NCI-H2227 treated with DMSO at 0.1 percent for 48 hours (cell line): ENCODE measurements at regions not wholly inside any gene's neighbourhood (a gene's known extent, or its start where the extent isn't known, plus 50 kb on each side); places are given as distances from the start of the nearest gene placed in this dataset.

ENCODE experiments used
- DNase-seq: peaks from one replicate; lab custom pipeline; 2025; lab: John Stamatoyannopoulos, UW

DNA sequence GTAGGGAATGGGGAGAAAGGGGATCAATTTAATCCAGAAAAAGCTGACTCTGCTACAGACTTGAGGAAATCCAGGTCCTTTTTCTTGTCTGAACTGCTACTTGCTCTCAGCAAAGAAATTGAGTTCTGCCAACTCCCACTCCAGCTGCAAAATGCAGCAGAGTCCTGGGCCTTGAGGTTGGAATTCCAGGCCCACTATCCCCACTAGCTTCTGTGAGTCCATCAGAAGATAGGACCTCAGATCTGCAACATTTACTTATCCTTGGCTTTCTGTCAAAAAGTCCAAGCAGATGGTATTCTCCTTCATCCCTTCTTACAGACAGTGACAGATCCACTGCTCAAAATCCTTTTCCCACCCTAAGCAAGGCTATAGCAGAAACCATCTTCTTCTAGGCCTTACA, 219.2 kb downstream of the ARHGAP12 start:
- DNase-seq = no peak

GRCh38 chr10:31709028-31709427, 219.6 kb downstream of the ARHGAP12 start:
- DNase-seq = no peak

GRCh38 chr10:31708474-31708873, 220.2 kb downstream of the ARHGAP12 start:
- no peak for DNase-seq

DNA sequence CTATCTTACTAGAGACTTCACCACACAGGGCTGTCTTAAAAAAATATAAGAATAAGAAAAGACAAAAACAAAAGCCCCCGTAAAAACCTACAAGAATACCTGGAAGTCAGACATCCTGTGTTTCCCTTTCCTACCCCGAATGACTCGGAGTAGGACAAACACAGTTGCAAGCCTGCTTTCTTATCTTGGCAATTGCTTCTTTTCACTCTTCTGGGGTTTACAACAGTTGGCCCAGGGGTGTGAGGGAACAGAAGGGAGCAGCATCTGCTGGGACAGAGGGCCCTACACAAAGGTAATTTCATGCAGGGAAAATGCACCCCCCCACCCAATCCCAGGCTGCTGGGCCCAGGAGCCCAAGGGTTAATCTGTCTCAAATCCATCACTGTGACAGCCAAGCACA, 220.6 kb downstream of the ARHGAP12 start:
- no peak for DNase-seq

GRCh38 chr10:31707093-31708039, 221.3 kb downstream of the ARHGAP12 start:
- peak; percentile 35 for DNase-seq

DNA sequence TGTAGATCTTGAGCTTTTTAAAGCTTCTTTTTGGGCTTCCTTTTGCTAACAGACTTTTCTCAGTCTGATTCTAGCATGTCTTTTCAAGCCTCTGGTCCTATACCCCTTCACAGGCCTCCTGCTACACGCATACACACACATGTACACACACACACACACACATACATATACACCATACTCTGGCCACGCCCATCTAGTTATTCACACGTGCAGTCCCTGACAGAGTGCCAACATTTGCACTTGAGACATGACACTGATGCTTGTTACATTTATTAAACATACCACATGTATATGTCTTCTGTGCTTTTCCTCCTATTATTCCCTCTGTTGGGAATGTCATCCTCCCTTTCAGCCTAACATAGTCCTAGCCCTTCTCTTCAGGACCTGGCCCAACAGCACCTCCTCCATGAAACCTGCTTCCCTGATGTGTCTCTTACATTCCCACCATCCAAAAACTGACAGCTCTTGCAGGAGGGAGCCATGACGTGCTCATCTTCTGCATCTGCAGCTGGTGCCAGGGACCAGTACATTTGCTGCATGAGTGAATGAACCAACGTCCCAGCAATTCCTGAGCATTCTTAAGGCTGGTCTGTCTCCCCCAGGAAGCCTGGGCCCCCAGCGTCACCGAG, 222.1 kb downstream of the ARHGAP12 start:
- DNase-seq = no peak

- DNase-seq = no peak
Observed at GRCh38 chr10:31705136-31705535, 223.5 kb downstream of the ARHGAP12 start.

DNA sequence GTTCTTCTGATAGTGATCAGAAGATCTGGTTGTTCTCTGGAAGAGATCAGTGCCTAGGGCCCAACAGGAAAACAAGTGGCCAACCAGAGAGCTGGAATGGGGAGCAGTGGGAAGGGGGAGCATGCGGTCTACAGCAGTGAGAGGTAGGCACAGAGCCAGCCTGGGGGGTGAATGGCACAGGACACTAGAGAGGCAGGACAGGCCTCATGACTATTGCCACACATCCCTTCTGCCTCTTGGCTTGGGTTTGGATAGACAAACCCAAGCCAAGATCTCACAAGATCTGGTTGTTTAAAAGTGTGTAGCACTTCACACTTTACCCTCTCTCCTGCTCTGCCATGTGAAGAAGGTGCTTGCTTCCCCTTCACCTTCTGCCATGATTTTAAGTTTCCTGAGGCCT, 224.4 kb downstream of the ARHGAP12 start:
- no peak for DNase-seq

- no peak for DNase-seq
Observed at GRCh38 chr10:31702954-31703353, 225.7 kb downstream of the ARHGAP12 start.

DNA sequence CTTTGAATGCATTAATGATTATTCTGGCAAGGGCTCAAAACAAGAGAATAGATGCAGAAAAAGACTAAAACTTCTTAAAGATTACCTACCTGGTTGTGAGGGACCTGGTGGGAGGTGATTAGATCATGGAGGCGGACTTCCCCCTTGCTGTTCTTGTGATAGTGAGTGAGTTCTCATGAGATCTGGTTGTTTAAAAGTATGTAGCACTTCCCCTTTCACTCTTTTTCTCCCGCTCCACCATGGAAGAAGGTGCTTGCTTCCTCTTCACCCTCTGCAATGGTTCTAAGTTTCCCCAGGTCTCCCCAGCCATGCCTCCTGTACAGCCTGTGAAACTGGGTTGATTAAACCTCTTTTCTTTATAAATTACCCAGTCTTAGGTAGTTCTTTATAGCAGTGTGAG, 226.6 kb downstream of the ARHGAP12 start:
- DNase-seq = no peak

DNA sequence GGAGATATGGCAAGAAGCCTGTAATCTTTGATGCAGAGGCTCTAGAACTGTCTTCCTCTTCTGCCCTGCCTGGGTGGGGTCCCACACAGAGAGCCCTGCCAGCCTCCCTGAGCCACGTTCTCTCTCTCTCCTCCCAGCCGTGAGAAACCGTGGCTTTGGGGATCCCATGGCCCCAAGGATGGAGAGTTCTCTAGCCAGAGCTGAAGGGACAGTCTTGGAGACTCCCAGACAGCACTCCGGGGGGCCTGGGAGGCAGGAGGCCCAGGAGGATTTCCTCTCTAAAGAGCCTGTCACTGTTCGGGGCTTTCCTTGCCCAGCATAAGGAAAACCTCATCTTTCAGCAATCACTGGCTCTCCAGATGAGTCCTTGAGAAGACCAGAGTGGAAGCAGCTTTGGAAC, 227.1 kb downstream of the ARHGAP12 start:
- DNase-seq = no peak

DNA sequence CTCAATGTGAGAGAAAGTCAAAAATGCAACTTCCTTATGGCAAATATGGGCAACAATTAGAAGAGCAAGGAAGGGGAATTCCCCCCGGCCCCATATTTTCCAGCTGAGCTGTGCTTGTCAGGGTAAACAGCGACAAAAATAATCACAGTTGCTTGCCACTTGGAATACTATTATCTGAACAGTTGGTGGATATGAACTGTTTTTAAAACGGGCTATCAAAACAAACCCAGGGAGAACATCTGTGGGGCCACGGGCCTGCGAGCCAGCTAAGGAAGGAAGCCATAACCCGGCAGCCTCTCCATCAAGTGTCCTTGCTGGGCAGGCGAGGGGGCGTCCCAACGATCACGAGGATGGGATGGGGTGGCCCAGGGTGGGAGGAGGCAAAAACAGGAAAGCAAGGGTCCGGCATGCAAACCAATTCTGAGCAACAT, 228.4 kb downstream of the ARHGAP12 start:
- DNase-seq = no peak

DNA sequence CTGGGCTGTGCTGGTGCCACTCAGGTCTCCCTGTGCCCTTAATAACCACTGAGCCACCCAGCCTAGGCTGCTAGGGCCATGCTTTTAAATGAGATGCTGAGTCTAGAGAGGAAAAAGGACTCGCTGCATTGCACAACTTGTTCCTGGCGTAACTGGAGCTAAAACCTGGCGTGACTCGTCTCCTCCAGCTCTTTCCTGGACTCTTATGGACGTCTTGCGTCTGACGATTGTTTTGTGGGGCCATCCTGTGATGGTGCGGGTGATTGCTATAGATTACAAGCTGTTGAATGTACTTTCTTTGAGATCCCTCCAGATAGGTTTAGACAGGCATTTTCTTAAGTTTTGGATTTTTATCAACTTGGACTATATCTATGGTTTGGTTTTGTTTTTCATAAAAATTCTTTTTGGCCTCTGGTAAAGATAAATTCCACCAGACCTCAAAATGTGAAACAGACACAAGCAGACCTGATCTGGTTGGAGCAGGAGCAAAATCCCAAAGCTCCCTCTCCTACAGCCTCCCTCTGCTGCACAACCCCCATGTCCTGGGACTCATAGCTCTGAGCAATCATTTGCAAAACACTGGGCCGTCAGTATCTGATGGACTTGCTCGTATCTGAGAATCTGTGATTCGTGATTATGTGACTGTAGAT, 230.3 kb downstream of the ARHGAP12 start:
- DNase-seq = no peak

GRCh38 chr10:31697271-31698180, 231.1 kb downstream of the ARHGAP12 start:
- no peak for DNase-seq

DNA sequence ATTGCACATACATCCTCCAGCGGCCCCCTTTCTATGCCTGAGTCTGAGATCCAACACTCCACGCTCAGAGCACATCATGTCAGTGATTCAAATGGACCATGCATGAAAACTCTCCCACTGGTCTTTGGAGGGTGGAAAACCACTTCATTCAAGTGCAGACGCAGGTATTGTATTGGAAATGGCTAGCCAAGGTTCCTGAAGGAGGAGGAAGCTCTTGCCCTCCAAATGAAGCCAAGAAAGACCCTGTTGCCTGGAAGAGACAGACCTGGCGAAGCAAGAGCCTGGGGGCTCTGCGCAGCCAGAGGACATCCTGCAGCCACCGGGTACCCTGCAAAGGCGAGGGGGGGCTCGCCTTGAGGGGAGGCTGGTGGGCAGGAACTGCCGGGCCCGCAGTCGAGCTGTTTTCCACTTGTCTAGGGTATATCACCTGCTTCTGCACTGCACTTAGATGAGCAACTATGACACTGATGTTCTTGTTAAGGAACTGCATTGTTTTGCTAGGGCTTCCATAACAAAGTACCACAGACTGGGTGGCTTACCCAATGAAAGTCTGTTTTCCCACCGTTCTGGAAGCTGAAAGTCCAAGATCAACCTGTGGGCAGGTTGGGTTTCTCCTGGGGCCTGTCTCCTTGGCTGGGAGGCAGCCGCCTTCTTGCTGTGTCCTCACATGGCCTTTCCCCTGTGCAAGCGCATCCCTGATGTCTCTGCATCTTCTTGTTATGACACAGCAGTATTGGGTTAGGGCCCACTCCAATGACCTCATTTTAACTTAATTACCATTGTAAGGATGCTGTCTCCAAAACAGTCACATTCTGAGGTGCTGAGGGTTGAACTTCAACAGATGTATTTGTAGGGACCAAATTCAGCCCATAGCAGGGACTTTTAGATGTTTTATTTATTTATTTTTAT, 233.4 kb downstream of the ARHGAP12 start:
- DNase-seq = no peak

DNA sequence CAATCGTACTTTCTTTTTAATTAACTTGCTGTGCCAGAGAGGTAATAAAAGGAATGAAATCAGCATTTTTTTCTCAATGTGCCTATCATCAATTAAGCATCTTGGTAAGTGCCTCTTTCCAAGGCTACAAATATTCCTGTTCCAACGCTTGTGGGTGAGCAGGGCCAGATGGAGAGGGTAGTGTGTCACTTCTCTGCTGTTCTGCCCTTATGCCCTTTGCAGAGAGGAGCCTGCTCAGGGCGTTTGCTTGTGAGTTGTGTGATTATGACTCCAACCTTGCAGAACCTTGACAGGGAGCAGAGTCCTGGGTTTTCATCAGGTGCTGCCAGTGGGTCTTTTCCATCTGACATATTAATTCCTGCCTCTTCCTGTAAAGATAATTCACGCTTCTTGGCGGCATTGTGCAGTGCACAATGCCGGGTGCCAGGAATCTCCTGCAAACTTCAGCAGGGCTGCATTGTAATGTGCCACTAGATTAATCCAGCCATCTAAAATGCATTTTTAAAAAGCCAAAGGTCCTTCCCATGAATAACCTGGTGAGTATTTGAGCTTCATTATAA, 234.4 kb downstream of the ARHGAP12 start:
- no peak for DNase-seq

DNA sequence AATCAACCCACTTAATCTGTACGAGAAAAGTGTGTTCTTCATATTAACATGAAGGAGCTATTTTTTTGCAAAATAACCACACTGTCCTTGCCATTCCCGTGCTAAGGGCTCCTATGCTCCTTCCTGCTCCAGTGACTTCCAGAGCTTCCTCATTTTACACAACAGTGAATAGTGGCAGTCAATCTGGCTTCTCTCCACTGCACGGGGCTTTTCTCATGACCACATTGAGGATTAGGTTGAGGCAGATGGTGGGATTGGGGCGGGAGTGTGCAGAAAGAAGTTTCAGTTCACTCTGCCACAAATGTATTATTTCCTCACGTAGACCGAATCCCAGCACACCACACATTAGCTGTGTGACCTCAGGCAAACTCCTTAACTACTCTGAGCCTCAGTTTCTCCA, 235.1 kb downstream of the ARHGAP12 start:
- no peak for DNase-seq

DNA sequence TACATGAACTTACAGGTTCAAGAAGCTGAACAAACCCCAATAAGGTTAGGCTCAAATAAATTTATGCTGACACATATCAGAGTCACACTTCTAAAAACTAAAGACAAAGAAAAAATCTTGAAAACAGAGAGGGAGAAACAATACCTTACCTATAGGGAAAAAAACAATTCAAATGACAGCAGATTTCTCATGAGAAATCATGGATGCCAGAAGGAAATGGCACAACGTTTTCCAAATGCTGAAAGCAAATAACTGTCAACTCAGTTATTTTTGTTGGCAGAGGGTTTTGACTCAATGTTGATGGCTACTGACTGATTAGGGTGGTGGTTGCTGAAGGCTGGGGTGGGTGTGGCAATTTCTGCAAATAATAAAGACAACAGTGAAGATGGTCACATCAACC, 239.4 kb downstream of the ARHGAP12 start:
- DNase-seq = no peak

DNA sequence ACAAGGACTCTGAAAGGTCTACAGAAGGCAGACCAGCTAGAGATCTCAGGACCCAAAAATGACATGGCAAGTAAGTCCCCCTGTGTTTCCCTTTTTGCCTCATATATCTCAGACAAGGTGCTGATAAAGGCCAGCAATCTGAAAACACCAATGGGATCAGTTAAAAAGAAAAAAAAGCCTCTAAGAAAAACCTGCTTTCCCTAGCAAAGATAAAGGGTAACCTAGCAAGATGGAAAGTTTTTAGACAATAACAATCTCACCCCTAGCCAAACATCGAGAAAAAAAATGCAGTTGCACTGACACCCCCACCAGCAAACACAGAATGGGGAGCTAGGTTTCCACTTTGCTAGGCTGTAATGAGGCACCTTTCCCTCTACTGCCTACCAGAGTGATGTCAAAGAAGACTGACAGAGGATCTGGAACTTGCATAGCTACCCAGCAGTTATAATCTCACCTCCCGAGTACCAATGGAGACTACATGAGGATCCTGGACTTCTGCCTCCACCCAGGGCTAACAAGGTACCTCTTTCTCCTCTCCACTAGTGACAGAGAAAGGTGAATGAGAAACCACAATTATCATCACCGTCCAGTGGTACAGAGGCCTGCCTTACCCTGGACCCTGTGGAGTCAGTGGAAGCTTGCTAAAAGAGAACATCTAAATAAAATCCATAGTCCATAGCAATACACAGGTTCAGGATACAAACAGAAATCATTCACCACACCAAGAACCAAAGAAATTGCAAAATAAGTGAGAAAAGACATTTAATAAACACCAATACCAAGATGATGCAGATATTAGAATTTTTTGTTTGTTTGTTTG, 240.8 kb downstream of the ARHGAP12 start:
- DNase-seq = no peak

DNA sequence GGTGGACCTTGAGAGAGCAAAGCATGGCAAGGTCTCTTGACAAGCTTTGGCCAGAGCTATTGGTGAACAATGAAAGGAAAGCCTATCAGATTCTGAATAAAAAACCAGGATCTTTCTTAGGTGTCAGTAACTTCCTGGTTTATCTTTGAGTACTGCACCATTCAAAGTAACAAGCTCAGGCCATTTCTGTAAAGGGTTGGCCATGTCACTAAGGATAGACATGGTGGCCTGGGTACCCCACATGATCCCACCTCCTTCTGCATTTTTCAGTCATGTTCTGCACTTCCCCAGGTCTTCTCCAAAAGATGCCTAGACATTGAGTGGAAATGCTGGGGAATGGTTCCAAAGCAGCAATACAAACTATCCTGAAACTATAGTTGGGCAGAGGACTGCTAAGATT, 242.0 kb downstream of the ARHGAP12 start:
- no peak for DNase-seq
